CD4-positive, alpha-beta T cell (primary cell): ENCODE measurements at regions not wholly inside any gene's neighbourhood (a gene's known extent, or its start where the extent isn't known, plus 50 kb on each side); places are given as distances from the start of the nearest gene placed in this dataset.

Source experiments
- ATAC-seq: fragments of 200-7000 bp; cut with Tn5 transposase; one replicate; pipeline ENCODE4 v1.10.0; 2022; ENCODE audit warnings: mild to moderate bottlenecking; ENCODE audit not compliant: poor library complexity
- CTCF ChIA-PET: fragments of 350-600 bp; sonication (Branson Sonifier 250); formaldehyde crosslinking; loops from one replicate; lab custom pipeline; 2021; ENCODE audit warnings: antibody characterized with exemption, inconsistent platforms; lab: Charles Lee
- POLR2A ChIA-PET: fragments of 350-600 bp; sonication (Branson Sonifier 250); formaldehyde crosslinking; loops from one replicate; lab custom pipeline; 2021; ENCODE audit warnings: antibody characterized with exemption, inconsistent platforms; lab: Charles Lee
- DNase-seq, 14 experiments: peaks; one replicate each; pipeline ENCODE4 v3.0.0-alpha.2; 2013 to 2020; ENCODE audit warnings: mixed read lengths in 2 of 14
- H3K27ac ChIP-seq, 2 donors: one replicate each; pipeline versions ENCODE4 v1.5.1 to v1.7.0; 2013; ENCODE audit warnings: low read length in 2 of 2, low read depth in 1 of 2, mild to moderate bottlenecking in 1 of 2
- H3K27me3 ChIP-seq, 2 experiments: 1 replicate in 1 of 2; 2 replicates in 1 of 2; pipeline versions ENCODE4 v1.6.1 to v1.7.0; 2013; ENCODE audit warnings: low read length in 2 of 2, control low read depth in 1 of 2, mild to moderate bottlenecking in 1 of 2, moderate library complexity in 1 of 2; ENCODE audit not compliant: insufficient read depth in 2 of 2, control insufficient read depth in 1 of 2
- H3K36me3 ChIP-seq: one replicate; pipeline ENCODE4 v1.6.1; 2013; ENCODE audit warnings: low read length, control low read depth; ENCODE audit not compliant: insufficient read depth
- H3K4me1 ChIP-seq: one replicate; pipeline ENCODE4 v1.6.1; 2013; ENCODE audit warnings: low read length, control low read depth; ENCODE audit not compliant: insufficient read depth
- H3K4me3 ChIP-seq: one replicate; pipeline ENCODE4 v1.5.1; 2013; ENCODE audit warnings: mild to moderate bottlenecking, low read length, moderate library complexity
- H3K9me3 ChIP-seq, 2 experiments: 1 replicate in 1 of 2; 2 replicates in 1 of 2; pipeline versions ENCODE4 v1.6.1 to v1.7.0; 2013; ENCODE audit warnings: low read length in 2 of 2, mild to moderate bottlenecking in 2 of 2, control low read depth in 1 of 2, moderate library complexity in 1 of 2; ENCODE audit not compliant: control insufficient read depth in 1 of 2, insufficient read depth in 1 of 2
- H3K27ac Mint-ChIP-seq: one replicate; pipeline ENCODE4 v1.8.0; 2020; ENCODE audit warnings: mixed read lengths
- H3K27me3 Mint-ChIP-seq: one replicate; pipeline ENCODE4 v1.8.0; 2021; ENCODE audit warnings: mixed read lengths
- H3K36me3 Mint-ChIP-seq: one replicate; pipeline ENCODE4 v1.8.0; 2021; ENCODE audit warnings: low read depth, mixed read lengths
- H3K4me1 Mint-ChIP-seq: one replicate; pipeline ENCODE4 v1.8.0; 2021; ENCODE audit warnings: low read depth, mixed read lengths
- H3K4me3 Mint-ChIP-seq: one replicate; pipeline ENCODE4 v1.8.0; 2020; ENCODE audit warnings: mild to moderate bottlenecking, mixed read lengths
- H3K9me3 Mint-ChIP-seq: one replicate; pipeline ENCODE4 v1.8.0; 2020; ENCODE audit warnings: mixed read lengths
- intact Hi-C, 2 experiments: fragments of 100-400 bp; cut with DNase I in 1 of 2; cut with micrococcal nuclease in 1 of 2; formaldehyde crosslinking; loops; one replicate each; pipeline versions ENCODE4 v1.15.1 to v1.9.0; 2023 to 2025; cut with DNase I, micrococcal nuclease
- TF ChIP-seq, protein P1 (sequence below): fragments of 200-600 bp; IDR thresholded peaks from one replicate; pipeline ENCODE4 v1.8.0; 2022; ENCODE audit warnings: antibody characterized with exemption, mild to moderate bottlenecking

DNA sequence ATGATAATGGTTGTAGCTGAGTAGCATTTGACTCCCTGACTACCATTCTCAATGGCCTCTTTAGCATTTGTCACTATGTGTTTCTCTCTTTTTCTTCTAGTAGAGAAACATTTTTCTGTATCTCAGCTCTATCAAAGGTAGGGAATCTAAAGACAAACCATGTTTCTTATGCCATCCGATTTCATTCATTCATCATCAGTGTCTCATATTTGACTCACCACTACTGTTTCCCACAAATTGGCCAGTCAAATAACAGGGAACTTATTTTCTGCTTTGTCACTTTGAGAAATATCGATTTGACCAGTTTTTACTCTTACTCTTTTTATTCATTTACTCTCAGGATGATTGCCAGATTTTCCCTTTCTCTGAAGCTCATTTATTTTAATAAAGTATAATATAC is 282.3 kb downstream of the TMEM167A start:
- Histone ChIP-seq H3K4me3 (no peak overlapping the region), H3K27me3 (peaks cover 0 to 6% of the 10 kb centered on the region in 2 experiments), H3K27ac (no peak overlapping the region), H3K9me3 (no peaks in the 10 kb centered on the region), H3K4me1 (no peaks in the 10 kb centered on the region), H3K36me3 (no peaks in the 10 kb centered on the region)
- TF ChIP-seq, protein P1, sequence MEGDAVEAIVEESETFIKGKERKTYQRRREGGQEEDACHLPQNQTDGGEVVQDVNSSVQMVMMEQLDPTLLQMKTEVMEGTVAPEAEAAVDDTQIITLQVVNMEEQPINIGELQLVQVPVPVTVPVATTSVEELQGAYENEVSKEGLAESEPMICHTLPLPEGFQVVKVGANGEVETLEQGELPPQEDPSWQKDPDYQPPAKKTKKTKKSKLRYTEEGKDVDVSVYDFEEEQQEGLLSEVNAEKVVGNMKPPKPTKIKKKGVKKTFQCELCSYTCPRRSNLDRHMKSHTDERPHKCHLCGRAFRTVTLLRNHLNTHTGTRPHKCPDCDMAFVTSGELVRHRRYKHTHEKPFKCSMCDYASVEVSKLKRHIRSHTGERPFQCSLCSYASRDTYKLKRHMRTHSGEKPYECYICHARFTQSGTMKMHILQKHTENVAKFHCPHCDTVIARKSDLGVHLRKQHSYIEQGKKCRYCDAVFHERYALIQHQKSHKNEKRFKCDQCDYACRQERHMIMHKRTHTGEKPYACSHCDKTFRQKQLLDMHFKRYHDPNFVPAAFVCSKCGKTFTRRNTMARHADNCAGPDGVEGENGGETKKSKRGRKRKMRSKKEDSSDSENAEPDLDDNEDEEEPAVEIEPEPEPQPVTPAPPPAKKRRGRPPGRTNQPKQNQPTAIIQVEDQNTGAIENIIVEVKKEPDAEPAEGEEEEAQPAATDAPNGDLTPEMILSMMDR: no peak
- POLR2A ChIA-PET: no interaction called here
- ATAC-seq: no peak
- Mint-ChIP-seq H3K36me3 (no peaks in the 10 kb centered on the region), H3K4me1 (no peaks in the 10 kb centered on the region), H3K27me3 (no peaks in the 10 kb centered on the region), H3K27ac (no peak overlapping the region), H3K4me3 (no peak overlapping the region), H3K9me3 (no peaks in the 10 kb centered on the region)
- DNase-seq: no peak
- CTCF ChIA-PET: no interaction called here
- intact Hi-C loops: loop anchor here in 1 of 2 experiments (10.0 kb wide), 1 partner anchor 770 kb away; no protein-coding TSS in a partner anchor

DNA sequence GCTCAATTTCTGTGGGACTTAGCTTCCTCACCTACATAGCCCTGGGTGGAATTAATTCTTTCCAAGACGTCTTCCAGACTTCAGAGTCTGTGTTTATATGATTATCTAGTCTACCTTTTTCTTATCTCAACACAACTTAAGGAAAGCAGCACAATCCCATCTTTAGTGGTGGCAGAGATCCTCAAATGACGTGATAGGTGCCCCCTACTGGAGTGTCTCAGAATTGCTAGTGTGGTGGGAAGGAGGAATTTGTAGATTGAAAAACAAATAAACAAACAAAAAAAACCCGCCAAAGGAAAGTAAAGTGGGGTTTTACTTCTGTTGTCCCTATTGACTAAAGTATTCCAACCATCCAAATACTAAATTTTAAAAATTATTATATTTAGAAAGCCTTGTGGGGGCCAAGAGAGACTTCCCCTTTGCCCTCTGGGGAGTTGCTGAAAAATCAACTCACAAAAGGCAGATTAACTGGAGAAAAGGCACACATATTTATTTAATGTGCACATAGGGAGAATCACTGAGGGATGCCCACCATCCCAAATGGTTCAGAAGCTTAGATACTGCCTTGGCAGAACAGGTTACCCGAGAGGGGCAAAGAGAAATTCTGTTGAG is 283.3 kb downstream of the TMEM167A start:
- Mint-ChIP-seq H3K9me3 (no peaks in the 10 kb centered on the region), H3K4me3 (no peak overlapping the region), H3K36me3 (no peaks in the 10 kb centered on the region), H3K4me1 (no peaks in the 10 kb centered on the region), H3K27me3 (no peaks in the 10 kb centered on the region), H3K27ac (no peak overlapping the region)
- Histone ChIP-seq H3K27me3 (peaks cover 0 to 6% of the 10 kb centered on the region in 2 experiments), H3K4me1 (no peaks in the 10 kb centered on the region), H3K4me3 (no peak overlapping the region), H3K9me3 (no peaks in the 10 kb centered on the region), H3K27ac (no peak overlapping the region), H3K36me3 (no peaks in the 10 kb centered on the region)
- DNase-seq: peak in 11 of 14 experiments; percentile 2 to 54 (median 17)
- ChIA-PET POLR2A (no interaction called here), CTCF (no interaction called here)
- TF ChIP-seq, protein P1: peak; percentile 74
- intact Hi-C loops: loop anchor here (2.0 to 10.0 kb wide), 2 partner anchors 441 to 771 kb away; no protein-coding TSS in a partner anchor
- ATAC-seq: no peak

DNA sequence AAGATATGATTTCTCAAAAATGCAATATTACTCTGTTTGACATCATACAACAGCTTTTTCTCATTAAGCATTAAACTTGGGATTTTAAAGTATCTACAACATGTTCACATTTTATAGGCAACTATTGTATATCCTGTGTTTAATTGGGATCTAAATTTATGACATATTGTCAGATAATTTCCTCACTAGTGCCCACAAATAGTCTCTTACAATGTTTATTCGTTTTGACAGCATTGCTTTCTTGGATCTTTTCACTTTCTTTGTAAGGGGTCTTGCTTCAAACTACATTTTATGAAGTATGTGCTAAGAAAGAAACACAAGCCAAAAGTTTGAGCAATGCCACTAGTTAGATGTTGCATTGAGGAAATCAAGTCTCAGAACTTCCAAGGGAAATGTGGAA is 285.1 kb downstream of the TMEM167A start:
- H3K36me3 Mint-ChIP-seq: no peaks in the 10 kb centered on the region

More for the DNA sequence above, 285.1 kb downstream of the TMEM167A start:
- TF ChIP-seq, protein P1: no peak
- H3K9me3 Mint-ChIP-seq: no peaks in the 10 kb centered on the region
- no peaks in the 10 kb centered on the region for H3K27me3 Mint-ChIP-seq
- Histone ChIP-seq H3K27me3 (peaks cover 0 to 3% of the 10 kb centered on the region in 2 experiments), H3K4me1 (no peaks in the 10 kb centered on the region), H3K9me3 (no peaks in the 10 kb centered on the region), H3K4me3 (no peak overlapping the region), H3K36me3 (no peaks in the 10 kb centered on the region), H3K27ac (no peak overlapping the region)
- ATAC-seq (no peak), DNase-seq (no peak)
- ChIA-PET CTCF (no interaction called here), POLR2A (no interaction called here)
- intact Hi-C loops: loop anchor here (2.0 to 10.0 kb wide), 2 partner anchors 439 to 773 kb away; no protein-coding TSS in a partner anchor
- H3K27ac Mint-ChIP-seq: no peak overlapping the region
- no peak overlapping the region for H3K4me3 Mint-ChIP-seq
- H3K4me1 Mint-ChIP-seq: no peaks in the 10 kb centered on the region
